K562 (cell line): ENCODE measurements at regions not wholly inside any gene's neighbourhood (a gene's known extent, or its start where the extent isn't known, plus 50 kb on each side); places are given as distances from the start of the nearest gene placed in this dataset.

Experiments used
- ATAC-seq: fragments of 200-7000 bp; cut with Tn5 transposase; 3 replicates; pipeline ENCODE4 v1.9.1; 2020; ENCODE audit warnings: moderate library complexity
- BruUV-seq: library from RNA; stranded (reverse); fragments of 400-500 nt; replicated peaks from 2 replicates; lab custom pipeline; 2021; lab: Mats Ljungman, UMichigan
- CTCF ChIA-PET: fragments of 300-600 bp; formaldehyde crosslinking; extraction: SDS; loops from one replicate; lab custom pipeline; 2021; ENCODE audit warnings: low intra/inter-chr PET ratio; lab: Yijun Ruan, JAX
- POLR2A ChIA-PET: fragments of 300-600, 350-650 bp; sonication (Branson Sonifier 250); formaldehyde crosslinking; extraction: SDS; loops from one replicate; lab custom pipeline; 2021; ENCODE audit warnings: antibody characterized with exemption, inconsistent platforms; lab: Yijun Ruan, JAX
- DNase-seq, 4 experiments: peaks; one replicate each; pipeline versions ENCODE4 v3.0.0 to v3.0.0-alpha.2; 2011 to 2018; ENCODE audit warnings: low spot score in 3 of 4, mixed read lengths in 3 of 4; ENCODE audit errors: extremely low read depth in 1 of 4
- FAIRE-seq: peaks from 2 replicates; lab custom pipeline; 2011; peaks lifted over from hg19 to GRCh38; lab: Jason Lieb, UNC
- H2AFZ ChIP-seq: 2 replicates; pipeline ENCODE4 v1.6.0; 2011; ENCODE audit warnings: low read depth, low read length, control low read depth, inconsistent platforms
- H3K27ac ChIP-seq: fragments of 200-600 bp; 3 replicates; pipeline ENCODE4 v1.8.0; 2011; ENCODE audit warnings: low read depth, mild to moderate bottlenecking, control low read depth, inconsistent platforms, low read length, moderate library complexity, mixed read lengths; ENCODE audit errors: extremely low read depth
- H3K27me3 ChIP-seq, 2 experiments: fragments of 300-600 bp in 1 of 2; 2 replicates in 1 of 2; 3 replicates in 1 of 2; pipeline versions ENCODE4 v1.6.0 to v1.8.0; 2011; ENCODE audit warnings: inconsistent platforms in 2 of 2, low read length in 2 of 2, mild to moderate bottlenecking in 1 of 2, mixed read lengths in 1 of 2, moderate library complexity in 1 of 2; ENCODE audit not compliant: control insufficient read depth in 2 of 2, insufficient read depth in 2 of 2
- H3K36me3 ChIP-seq: fragments of 300-600 bp; 3 replicates; pipeline ENCODE4 v1.8.0; 2011; ENCODE audit warnings: mild to moderate bottlenecking, low read length, inconsistent platforms; ENCODE audit not compliant: control insufficient read depth, insufficient read depth
- H3K4me1 ChIP-seq, 2 experiments: fragments of 200-600 bp in 1 of 2; replicated peaks in 1 of 2; 2 replicates in 1 of 2; 3 replicates in 1 of 2; pipeline versions ENCODE4 v1.5.1 to v1.8.0; 2011; ENCODE audit warnings: inconsistent platforms in 2 of 2, low read length in 2 of 2, mild to moderate bottlenecking in 1 of 2, mixed read lengths in 1 of 2, moderate library complexity in 1 of 2; ENCODE audit not compliant: control insufficient read depth in 2 of 2, insufficient read depth in 2 of 2
- H3K4me2 ChIP-seq: 2 replicates; pipeline ENCODE4 v1.6.1; 2011; ENCODE audit warnings: low read length, control low read depth, inconsistent platforms, mixed read lengths; ENCODE audit not compliant: insufficient read depth
- H3K4me3 ChIP-seq: fragments of 200-600 bp; sonication (generic), shearing (Covaris generic); 2 replicates; pipeline ENCODE4 v1.5.1; 2016; ENCODE audit warnings: control low read depth, inconsistent platforms
- H3K79me2 ChIP-seq: fragments of 200-600 bp; 3 replicates; pipeline ENCODE4 v1.8.0; 2011; ENCODE audit warnings: low read length, inconsistent platforms; ENCODE audit not compliant: control insufficient read depth, insufficient read depth
- H3K9ac ChIP-seq, 2 experiments: 2 replicates each; pipeline versions ENCODE4 v1.6.0 to v1.6.1; 2011; ENCODE audit warnings: low read depth in 2 of 2, low read length in 2 of 2, control low read depth in 1 of 2, inconsistent platforms in 1 of 2, mild to moderate bottlenecking in 1 of 2, mixed read lengths in 1 of 2; ENCODE audit not compliant: insufficient read depth in 1 of 2
- H3K9me1 ChIP-seq: one replicate; pipeline ENCODE4 v1.6.0; 2011; ENCODE audit warnings: inconsistent platforms, mild to moderate bottlenecking, low read length, moderate library complexity; ENCODE audit not compliant: control insufficient read depth, insufficient read depth
- H3K9me3 ChIP-seq: replicated peaks from 2 replicates; pipeline ENCODE4 v1.5.1; 2011; ENCODE audit warnings: low read depth, low read length, inconsistent platforms; ENCODE audit not compliant: control insufficient read depth, insufficient read depth
- H4K20me1 ChIP-seq: replicated peaks from 2 replicates; pipeline ENCODE4 v1.6.1; 2011; ENCODE audit warnings: low read length, inconsistent platforms, mixed read lengths; ENCODE audit not compliant: control insufficient read depth, insufficient read depth
- HOMEZ ChIP-seq: fragments of 250-450 bp; sonication (Bioruptor Pico); IDR thresholded peaks from 2 replicates; pipeline ENCODE4 v1.4.0; 2020; ENCODE audit warnings: mild to moderate bottlenecking, moderate library complexity
- RB1 ChIP-seq: fragments of 450-650 bp; IDR thresholded peaks from 2 replicates; pipeline ENCODE4 v1.6.1; 2017; ENCODE audit warnings: low read depth, mild to moderate bottlenecking
- XRCC4 ChIP-seq: IDR thresholded peaks from one replicate; pipeline ENCODE4 v1.6.1; 2011; ENCODE audit not compliant: insufficient read depth, insufficient read length; ENCODE audit errors: extremely low read depth
- ZNF121 ChIP-seq: sonication (generic); formaldehyde crosslinking; conservative IDR thresholded peaks from 2 replicates; pipeline ENCODE4 v1.8.0; 2022; ENCODE audit warnings: missing genetic modification reagents
- ZNF407 ChIP-seq: fragments of 450-650 bp; IDR thresholded peaks from 2 replicates; pipeline ENCODE4 v1.6.1; 2016; ENCODE audit warnings: low read depth
- ZNF445 ChIP-seq: fragments of 250-450 bp; sonication (Bioruptor Pico); IDR thresholded peaks from 2 replicates; pipeline ENCODE4 v1.4.0; 2020; ENCODE audit warnings: low read depth, mild to moderate bottlenecking, moderate library complexity
- WGBS: fragments of 100-300 bp; shearing (Covaris generic); methylation state at CpG from one replicate; pipeline ENCODE4 v1.1.6; 2016; ENCODE audit warnings: low coverage, mixed read lengths; ENCODE audit not compliant: insufficient coverage; ENCODE audit errors: missing lambda C conversion rate; 5-methylcytosine and 5-hydroxymethylcytosine counted together
- in situ Hi-C: fragments of 300-500 bp; cut with MboI; formaldehyde crosslinking; loops from 4 replicates; pipeline ENCODE4 v1.15.0; 2018; ENCODE audit warnings: inconsistent platforms, mixed read lengths
- intact Hi-C: fragments of 100-400 bp; cut with micrococcal nuclease; formaldehyde crosslinking; loops from 2 replicates; pipeline ENCODE4 v1.14.2; 2022

- no peak for TF ChIP-seq RB1
- TF ChIP-seq HOMEZ = no peak
- no peak for TF ChIP-seq XRCC4
- TF ChIP-seq ZNF407 = no peak
- TF ChIP-seq ZNF445 (CRISPR knock-in tag) = no peak
- TF ChIP-seq ZNF121 (CRISPR knock-in tag) = no peak
- H3K9me3 ChIP-seq = no peaks in the 10 kb centered on the region
- WGBS = 0% methylated on average over 2 of the region's 2 CpGs
- no peaks in the 10 kb centered on the region for H3K36me3 ChIP-seq
- H3K9ac ChIP-seq = no peak overlapping the region
- FAIRE-seq (no peak), DNase-seq (no peak), ATAC-seq (no peak)
- H3K27me3 ChIP-seq = no peaks in the 10 kb centered on the region
- in situ Hi-C loops (no loop called here), intact Hi-C loops (no loop called here)
- BruUV-seq = no TSS peak
- no peaks in the 10 kb centered on the region for H3K4me1 ChIP-seq
- H2AFZ ChIP-seq = no peak overlapping the region
- H4K20me1 ChIP-seq = no peaks in the 10 kb centered on the region
- H3K79me2 ChIP-seq = no peaks in the 10 kb centered on the region
- no peak overlapping the region for H3K4me2 ChIP-seq
- no peak overlapping the region for H3K27ac ChIP-seq
- POLR2A ChIA-PET = no interaction called here
- H3K4me3 ChIP-seq = no peak overlapping the region
- CTCF ChIA-PET = no interaction called here
- no peaks in the 10 kb centered on the region for H3K9me1 ChIP-seq
Measured at GRCh38 chr6:86217906-86218305, 575.2 kb upstream of the SYNCRIP start.
